OCI-LY1 (cell line): ENCODE measurements at regions not wholly inside any gene's neighbourhood (a gene's known extent, or its start where the extent isn't known, plus 50 kb on each side); places are given as distances from the start of the nearest gene placed in this dataset.

Experiments
- H2AFZ ChIP-seq: fragments of 200-600 bp; sonication (generic), shearing (Covaris generic); 2 replicates; pipeline ENCODE4 v1.6.0; 2014; ENCODE audit warnings: antibody characterized with exemption, mild to moderate bottlenecking, low read length
- H3F3A ChIP-seq: fragments of 200-600 bp; sonication (generic), shearing (Covaris generic); 2 replicates; pipeline ENCODE4 v1.6.0; 2014; ENCODE audit warnings: mild to moderate bottlenecking, antibody characterized with exemption, low read length, moderate library complexity; ENCODE audit not compliant: insufficient read depth
- H3K27ac ChIP-seq: fragments of 200-600 bp; sonication (generic); 2 replicates; pipeline ENCODE4 v1.5.1; 2014; ENCODE audit warnings: low read length, mixed run types, mild to moderate bottlenecking, low read depth; ENCODE audit not compliant: poor library complexity, severe bottlenecking
- H3K27me3 ChIP-seq: fragments of 200-600 bp; sonication (generic); 2 replicates; pipeline ENCODE4 v1.6.0; 2014; ENCODE audit warnings: antibody characterized with exemption, mild to moderate bottlenecking, low read length, moderate library complexity; ENCODE audit not compliant: insufficient read depth
- H3K36me3 ChIP-seq: fragments of 200-600 bp; sonication (generic); 2 replicates; pipeline ENCODE4 v1.6.1; 2014; ENCODE audit warnings: mild to moderate bottlenecking, antibody characterized with exemption, low read length, moderate library complexity, mixed read lengths; ENCODE audit not compliant: insufficient read depth
- H3K4me1 ChIP-seq: fragments of 200-600 bp; sonication (generic); 2 replicates; pipeline ENCODE4 v1.5.1; 2014; ENCODE audit warnings: mild to moderate bottlenecking, low read length, moderate library complexity; ENCODE audit not compliant: insufficient read depth, severe bottlenecking
- H3K4me2 ChIP-seq: fragments of 200-600 bp; sonication (generic), shearing (Covaris generic); 2 replicates; pipeline ENCODE4 v1.6.1; 2014; ENCODE audit warnings: low read length
- H3K4me3 ChIP-seq: fragments of 200-600 bp; sonication (generic); 2 replicates; pipeline ENCODE4 v1.5.1; 2014; ENCODE audit warnings: low read length, low read depth, mild to moderate bottlenecking, mixed read lengths; ENCODE audit not compliant: poor library complexity, severe bottlenecking
- H3K79me2 ChIP-seq: fragments of 200-600 bp; shearing (Covaris generic); 2 replicates; pipeline ENCODE4 v1.6.1; 2016; ENCODE audit warnings: mixed run types, low read length, mixed read lengths; ENCODE audit not compliant: insufficient read depth
- H3K9ac ChIP-seq: fragments of 200-600 bp; sonication (generic), shearing (Covaris generic); 2 replicates; pipeline ENCODE4 v1.6.1; 2014; ENCODE audit warnings: mild to moderate bottlenecking, low read length, mixed read lengths
- H3K9me2 ChIP-seq: fragments of 200-600 bp; sonication (generic), shearing (Covaris generic); 2 replicates; pipeline ENCODE4 v1.6.1; 2014; ENCODE audit warnings: low read depth, mild to moderate bottlenecking, low read length, mixed read lengths
- H3K9me3 ChIP-seq: fragments of 200-600 bp; shearing (Covaris generic); 2 replicates; pipeline ENCODE4 v1.6.1; 2014; ENCODE audit warnings: low read length, mixed read lengths
- H4K20me1 ChIP-seq: fragments of 200-600 bp; sonication (generic), shearing (Covaris generic); 2 replicates; pipeline ENCODE4 v1.6.0; 2016; ENCODE audit warnings: mild to moderate bottlenecking, low read length; ENCODE audit not compliant: insufficient read depth
- CTCF ChIP-seq: fragments of 200-600 bp; sonication (generic), shearing (Covaris generic); IDR thresholded peaks from 2 replicates; pipeline ENCODE4 v1.5.1; 2017; ENCODE audit warnings: mild to moderate bottlenecking, antibody characterized with exemption, low read length, moderate library complexity, mixed read lengths
- EZH2 ChIP-seq: fragments of 200-600 bp; sonication (generic), shearing (Covaris generic); IDR thresholded peaks from 2 replicates; pipeline ENCODE4 v1.8.0; 2017; ENCODE audit warnings: borderline replicate concordance, mixed run types, mild to moderate bottlenecking, antibody characterized with exemption, low read length, moderate library complexity, mixed read lengths

DNA sequence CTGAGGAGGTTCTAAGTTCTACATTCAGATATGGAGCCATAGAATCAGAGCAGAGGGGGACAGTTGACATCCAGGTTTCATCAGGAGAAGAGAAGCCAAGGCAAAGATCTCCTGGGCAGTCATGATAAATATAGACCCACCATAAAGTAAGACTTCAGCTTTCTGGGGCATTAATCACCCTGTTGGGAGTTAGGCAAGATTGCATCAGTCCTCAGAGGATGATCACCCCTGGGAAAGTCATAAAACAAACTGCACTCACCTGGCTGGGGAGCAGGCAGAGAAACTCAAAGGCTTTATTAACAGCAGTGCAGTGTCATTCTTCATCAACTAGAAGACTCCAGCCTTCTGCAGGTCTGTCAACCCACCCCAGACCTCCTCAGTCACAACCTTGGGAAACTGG, 301.3 kb upstream of the JARID2 start:
- Histone ChIP-seq H3K9me3 (no peaks in the 10 kb centered on the region), H3F3A (no peaks in the 10 kb centered on the region), H2AFZ (no peak overlapping the region), H3K4me2 (no peak overlapping the region), H3K9me2 (no peaks in the 10 kb centered on the region), H3K27ac (no peak overlapping the region), H3K27me3 (no peaks in the 10 kb centered on the region), H4K20me1 (no peaks in the 10 kb centered on the region), H3K9ac (no peak overlapping the region), H3K79me2 (no peaks in the 10 kb centered on the region), H3K4me3 (no peak overlapping the region), H3K4me1 (no peaks in the 10 kb centered on the region), H3K36me3 (no peaks in the 10 kb centered on the region)
- no peak for TF ChIP-seq EZH2
- TF ChIP-seq CTCF: no peak

DNA sequence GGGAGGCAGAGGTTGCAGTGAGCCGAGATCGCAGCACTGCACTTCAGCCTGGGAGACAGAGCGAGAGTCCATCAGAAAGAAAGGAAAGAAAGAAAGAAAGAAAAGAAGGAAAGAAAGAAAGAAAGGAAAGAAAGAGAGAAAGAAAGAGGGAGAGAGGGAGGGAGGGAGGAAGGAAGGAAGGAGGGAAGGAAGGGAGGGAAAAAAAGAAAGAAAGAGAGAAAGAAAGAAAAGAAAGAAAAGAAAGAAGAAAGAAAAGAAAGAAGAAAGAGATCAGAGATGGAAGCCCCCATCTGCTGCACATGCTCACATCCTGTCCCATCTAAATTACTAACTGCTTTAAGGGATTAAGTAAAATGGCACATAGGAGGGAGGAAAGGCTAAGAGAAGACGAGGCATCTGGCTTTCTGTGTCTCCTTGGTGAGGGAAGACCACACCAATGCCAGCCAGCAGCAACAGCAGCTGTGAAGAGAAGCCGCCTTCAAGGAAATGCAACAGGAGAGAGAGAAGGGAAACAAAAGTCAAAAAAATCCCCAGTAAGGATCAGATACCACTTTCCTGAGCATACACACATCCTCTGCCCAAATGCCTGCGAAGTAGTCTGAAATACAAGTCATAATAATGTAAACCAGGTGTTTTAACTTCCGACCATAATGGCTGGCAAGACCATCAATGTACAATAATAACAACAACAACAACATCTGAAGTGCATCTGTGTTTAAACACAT, 300.2 kb upstream of the JARID2 start:
- no peak overlapping the region for H3K27ac ChIP-seq
- H3K4me1 ChIP-seq: no peaks in the 10 kb centered on the region
- H4K20me1 ChIP-seq: no peaks in the 10 kb centered on the region
- no peaks in the 10 kb centered on the region for H3K9me3 ChIP-seq
- no peak overlapping the region for H3K4me3 ChIP-seq
- H3K27me3 ChIP-seq: no peaks in the 10 kb centered on the region
- no peaks in the 10 kb centered on the region for H3K79me2 ChIP-seq
- TF ChIP-seq CTCF (no peak), EZH2 (no peak)
- H3K9ac ChIP-seq: no peak overlapping the region
- no peaks in the 10 kb centered on the region for H3K36me3 ChIP-seq
- no peaks in the 10 kb centered on the region for H3F3A ChIP-seq
- no peaks in the 10 kb centered on the region for H3K9me2 ChIP-seq
- no peak overlapping the region for H3K4me2 ChIP-seq
- H2AFZ ChIP-seq: no peak overlapping the region

- Histone ChIP-seq H4K20me1 (no peaks in the 10 kb centered on the region), H3F3A (no peaks in the 10 kb centered on the region), H3K36me3 (no peaks in the 10 kb centered on the region), H3K9me2 (no peaks in the 10 kb centered on the region), H3K79me2 (no peaks in the 10 kb centered on the region), H3K4me1 (no peaks in the 10 kb centered on the region), H3K9me3 (no peaks in the 10 kb centered on the region), H3K4me3 (no peak overlapping the region), H3K27ac (no peak overlapping the region), H3K27me3 (no peaks in the 10 kb centered on the region), H2AFZ (no peak overlapping the region), H3K9ac (no peak overlapping the region), H3K4me2 (no peak overlapping the region)
- no peak for TF ChIP-seq EZH2
- TF ChIP-seq CTCF: no peak
Measured at GRCh38 chr6:14946753-14947152, 299.1 kb upstream of the JARID2 start.
